Endothelial cell of umbilical vein (primary cell): ENCODE measurements at regions not wholly inside any gene's neighbourhood (a gene's known extent, or its start where the extent isn't known, plus 50 kb on each side); places are given as distances from the start of the nearest gene placed in this dataset.

Experiments
- BruUV-seq: library from RNA; stranded (reverse); fragments of 400-500 nt; replicated peaks from 2 replicates; lab custom pipeline; 2021; lab: Mats Ljungman, UMichigan
- CTCF ChIA-PET: fragments of 300-600, 350-600 bp; sonication (Branson Sonifier 250); formaldehyde crosslinking; loops from one replicate; lab custom pipeline; 2021; ENCODE audit warnings: antibody characterized with exemption, inconsistent platforms; lab: Charles Lee
- POLR2A ChIA-PET: fragments of 300-600, 350-600 bp; sonication (Branson Sonifier 250); formaldehyde crosslinking; loops from one replicate; lab custom pipeline; 2021; ENCODE audit warnings: antibody characterized with exemption, inconsistent platforms; lab: Charles Lee
- DNase-seq: peaks from one replicate; pipeline ENCODE4 v3.0.0-alpha.2; 2011; ENCODE audit warnings: low read depth, low spot score
- FAIRE-seq: peaks from 2 replicates; lab custom pipeline; 2011; peaks lifted over from hg19 to GRCh38; lab: Jason Lieb, UNC
- H2AFZ ChIP-seq: 2 replicates; pipeline ENCODE4 v1.6.0; 2012; ENCODE audit warnings: low read depth, low read length, control low read depth, inconsistent platforms
- H3K27ac ChIP-seq: 2 replicates; pipeline ENCODE4 v1.5.1; 2011; ENCODE audit warnings: low read depth, mild to moderate bottlenecking, control low read depth, low read length, moderate library complexity; ENCODE audit not compliant: insufficient read depth
- H3K27me3 ChIP-seq, 2 experiments: 2 replicates each; pipeline versions ENCODE4 v1.6.0 to v1.6.1; 2011; ENCODE audit warnings: low read length in 2 of 2, mixed read lengths in 1 of 2; ENCODE audit not compliant: control insufficient read depth in 2 of 2, insufficient read depth in 2 of 2
- H3K36me3 ChIP-seq, 2 experiments: 2 replicates in 1 of 2; 3 replicates in 1 of 2; pipeline ENCODE4 v1.5.1; 2011; ENCODE audit warnings: low read length in 2 of 2, mild to moderate bottlenecking in 1 of 2, moderate library complexity in 1 of 2; ENCODE audit not compliant: control insufficient read depth in 2 of 2, insufficient read depth in 2 of 2; ENCODE audit errors: extremely low read depth in 1 of 2
- H3K4me1 ChIP-seq: 3 replicates; pipeline ENCODE4 v1.5.1; 2011; ENCODE audit warnings: mild to moderate bottlenecking, low read length; ENCODE audit not compliant: control insufficient read depth, insufficient read depth; ENCODE audit errors: extremely low read depth
- H3K4me2 ChIP-seq: 2 replicates; pipeline ENCODE4 v1.6.1; 2011; ENCODE audit warnings: low read length, control low read depth, mixed read lengths; ENCODE audit not compliant: insufficient read depth
- H3K4me3 ChIP-seq, 3 experiments: fragments of 200-600 bp in 1 of 3; sonication (generic), shearing (Covaris generic) in 1 of 3; replicated peaks in 1 of 3; 2 replicates each; pipeline ENCODE4 v1.5.1; 2011 to 2016; ENCODE audit warnings: control low read depth in 3 of 3, low read length in 3 of 3, mild to moderate bottlenecking in 2 of 3, inconsistent platforms in 1 of 3, low read depth in 1 of 3, moderate library complexity in 1 of 3; ENCODE audit not compliant: insufficient read depth in 1 of 3
- H3K79me2 ChIP-seq: 2 replicates; pipeline ENCODE4 v1.6.0; 2012; ENCODE audit warnings: low read length, inconsistent platforms; ENCODE audit not compliant: control insufficient read depth, insufficient read depth
- H3K9ac ChIP-seq: replicated peaks from 2 replicates; pipeline ENCODE3; 2011; ENCODE audit warnings: low read length, control low read depth; ENCODE audit not compliant: insufficient read depth; ENCODE audit errors: extremely low read depth
- H3K9me1 ChIP-seq: replicated peaks from 3 replicates; pipeline ENCODE4 v1.6.0; 2011; ENCODE audit warnings: mild to moderate bottlenecking, low read length; ENCODE audit not compliant: control insufficient read depth, insufficient read depth; ENCODE audit errors: extremely low read depth
- H3K9me3 ChIP-seq: replicated peaks from 2 replicates; pipeline ENCODE4 v1.5.1; 2012; ENCODE audit warnings: low read length, inconsistent platforms; ENCODE audit not compliant: control insufficient read depth, insufficient read depth
- H4K20me1 ChIP-seq: replicated peaks from 2 replicates; pipeline ENCODE3; 2011; ENCODE audit warnings: mild to moderate bottlenecking, low read length; ENCODE audit not compliant: control insufficient read depth, insufficient read depth; ENCODE audit errors: extremely low read depth
- EZH2 ChIP-seq: IDR thresholded peaks from 2 replicates; pipeline ENCODE4 v1.6.1; 2012; ENCODE audit warnings: borderline replicate concordance, low read depth, mild to moderate bottlenecking, moderate library complexity, low read length, inconsistent platforms; ENCODE audit not compliant: severe bottlenecking
- FOS ChIP-seq: IDR thresholded peaks from 2 replicates; pipeline ENCODE4 v1.6.1; 2011; ENCODE audit warnings: mild to moderate bottlenecking, low read length, moderate library complexity, borderline replicate concordance; ENCODE audit not compliant: insufficient read depth
- GATA2 ChIP-seq: IDR thresholded peaks from 2 replicates; pipeline ENCODE4 v1.7.0; 2011; ENCODE audit warnings: low read depth, mild to moderate bottlenecking, moderate library complexity, mixed read lengths, low read length; ENCODE audit not compliant: insufficient read length, insufficient read depth
- JUN ChIP-seq: IDR thresholded peaks from 2 replicates; pipeline ENCODE4 v1.6.1; 2011; ENCODE audit warnings: borderline replicate concordance, low read depth; ENCODE audit not compliant: insufficient read length, insufficient read depth
- MYC ChIP-seq: IDR thresholded peaks from one replicate; pipeline ENCODE4 v1.6.1; 2011; ENCODE audit warnings: mild to moderate bottlenecking, low read depth, low read length
- POLR2A ChIP-seq: IDR thresholded peaks from 2 replicates; pipeline ENCODE4 v1.6.1; 2012; ENCODE audit warnings: low read depth, mild to moderate bottlenecking, control low read depth, low read length
- POLR2AphosphoS5 ChIP-seq: IDR thresholded peaks from 2 replicates; pipeline ENCODE4 v1.6.1; 2012; ENCODE audit warnings: low read depth, mild to moderate bottlenecking, control low read depth, low read length, moderate library complexity; ENCODE audit not compliant: insufficient read depth
- dilution Hi-C: fragments of 300-500 bp; cut with MboI; formaldehyde crosslinking; loops from one replicate; pipeline ENCODE4 v1.15.0; 2019; ENCODE audit warnings: low sequenced_read_pairs; ENCODE audit not compliant: extremely low pct_ligation_motif_present
- intact Hi-C: fragments of 100-400 bp; cut with micrococcal nuclease; formaldehyde crosslinking; loops from one replicate; pipeline ENCODE4 v1.10.0; 2022
- TF ChIP-seq, protein P1 (sequence below), 2 donors: IDR thresholded peaks; 1 replicate in 1 of 2; 2 replicates in 1 of 2; pipeline ENCODE4 v1.5.1; 2011; ENCODE audit warnings: low read length in 2 of 2, mild to moderate bottlenecking in 2 of 2, moderate library complexity in 2 of 2, control low read depth in 1 of 2, inconsistent platforms in 1 of 2, low read depth in 1 of 2; ENCODE audit not compliant: insufficient read depth in 1 of 2; ENCODE audit errors: extremely low read depth in 1 of 2
- TF ChIP-seq, protein P2 (sequence below): IDR thresholded peaks from 2 replicates; pipeline ENCODE4 v1.6.1; 2011; ENCODE audit not compliant: insufficient read depth, insufficient read length

DNA sequence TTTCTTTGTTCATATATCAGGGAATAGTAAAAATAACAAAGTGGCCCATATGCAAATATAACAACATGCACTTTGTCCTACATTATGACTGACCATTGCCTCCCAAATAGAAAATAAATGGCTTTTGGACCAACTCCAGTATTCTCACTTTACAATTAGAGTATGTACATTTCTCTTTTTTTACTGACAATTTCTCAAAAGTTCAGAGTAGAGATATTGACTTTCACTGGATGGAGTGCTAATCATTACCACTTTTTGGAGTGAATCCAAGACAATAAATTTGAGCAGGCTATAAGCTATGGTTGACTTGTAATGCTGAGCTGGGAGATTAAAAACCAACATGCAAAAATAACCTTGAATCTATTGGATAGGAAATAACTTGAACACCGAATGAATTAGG, 987.4 kb downstream of the SUCLG1 start:
- BruUV-seq, result no TSS peak
- DNase-seq (no peak), FAIRE-seq (no peak)
- H3K9me3 ChIP-seq, result no peaks in the 10 kb centered on the region
- intact Hi-C loops (no loop called here), dilution Hi-C loops (no loop called here)
- no peaks in the 10 kb centered on the region for H3K36me3 ChIP-seq
- H3K9me1 ChIP-seq, result no peaks in the 10 kb centered on the region
- H3K4me2 ChIP-seq, result no peak overlapping the region
- CTCF ChIA-PET, result no interaction called here
- POLR2A ChIA-PET, result no interaction called here
- H3K4me1 ChIP-seq, result no peaks in the 10 kb centered on the region
- no peak overlapping the region for H3K27ac ChIP-seq
- H3K9ac ChIP-seq, result no peak overlapping the region
- H3K27me3 ChIP-seq, result no peaks in the 10 kb centered on the region
- no peak for TF ChIP-seq POLR2A
- H2AFZ ChIP-seq, result no peak overlapping the region
- H3K4me3 ChIP-seq, result no peak overlapping the region
- H3K79me2 ChIP-seq, result no peaks in the 10 kb centered on the region
- H4K20me1 ChIP-seq, result no peaks in the 10 kb centered on the region

DNA sequence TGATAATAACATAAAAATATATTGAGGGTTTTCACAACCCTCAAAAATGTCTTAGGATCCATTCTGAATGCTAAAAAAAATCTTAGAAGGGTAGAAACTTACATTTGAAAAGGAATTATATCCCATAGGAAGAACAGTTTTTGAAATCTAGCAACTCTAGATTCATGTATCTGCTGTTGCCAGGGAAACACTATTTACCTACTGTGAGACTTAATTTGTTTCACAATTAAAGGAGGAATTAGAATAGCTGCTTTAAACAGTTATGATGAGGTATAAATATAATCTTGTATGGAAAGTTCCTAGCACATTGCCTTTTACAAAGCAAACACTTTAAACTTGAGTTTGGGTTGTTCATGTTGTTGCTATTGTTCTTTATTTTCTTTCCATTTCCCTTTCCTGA, 988.2 kb downstream of the SUCLG1 start:
- POLR2A ChIA-PET, result no interaction called here
- no TSS peak for BruUV-seq
- H2AFZ ChIP-seq, result no peak overlapping the region
- no peak for FAIRE-seq
- TF ChIP-seq MYC, result no peak
- no peak overlapping the region for H3K4me2 ChIP-seq
- no peak overlapping the region for H3K9ac ChIP-seq
- no peaks in the 10 kb centered on the region for H3K9me3 ChIP-seq
- H3K9me1 ChIP-seq, result no peaks in the 10 kb centered on the region
- H3K4me1 ChIP-seq, result no peaks in the 10 kb centered on the region
- CTCF ChIA-PET, result no interaction called here
- no peaks in the 10 kb centered on the region for H3K36me3 ChIP-seq
- no peak overlapping the region for H3K4me3 ChIP-seq
- intact Hi-C loops, result no loop called here
- dilution Hi-C loops, result no loop called here
- H3K27me3 ChIP-seq, result no peaks in the 10 kb centered on the region
- no peak for DNase-seq
- H4K20me1 ChIP-seq, result no peaks in the 10 kb centered on the region
- no peaks in the 10 kb centered on the region for H3K79me2 ChIP-seq
- H3K27ac ChIP-seq, result no peak overlapping the region

DNA sequence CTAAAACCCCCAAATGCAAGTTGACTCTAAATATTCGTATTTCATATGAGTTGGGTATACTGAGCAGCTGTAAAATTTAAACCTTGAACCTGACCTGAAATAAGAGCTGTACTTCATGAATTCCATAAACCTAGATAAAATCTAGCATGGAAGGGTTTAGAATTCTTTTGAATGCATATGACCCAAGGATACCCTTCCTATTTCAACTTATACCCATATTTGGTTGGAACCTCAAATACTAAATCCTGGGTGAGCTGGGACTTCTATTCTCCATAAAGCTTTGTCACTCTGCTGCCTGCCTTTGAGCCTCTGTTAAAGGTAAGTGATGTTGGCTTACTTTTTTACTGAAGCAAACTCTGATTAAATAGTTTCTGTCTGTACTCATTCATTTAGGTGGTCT, 994.6 kb downstream of the SUCLG1 start:
- intact Hi-C loops (no loop called here), dilution Hi-C loops (no loop called here)
- Histone ChIP-seq H3K9ac (no peak overlapping the region), H3K4me1 (no peaks in the 10 kb centered on the region), H2AFZ (no peak overlapping the region), H3K9me3 (no peaks in the 10 kb centered on the region), H3K36me3 (no peaks in the 10 kb centered on the region), H3K79me2 (no peaks in the 10 kb centered on the region), H3K27me3 (no peaks in the 10 kb centered on the region), H3K4me3 (no peak overlapping the region), H3K4me2 (no peak overlapping the region), H3K27ac (no peak overlapping the region), H3K9me1 (no peaks in the 10 kb centered on the region), H4K20me1 (no peaks in the 10 kb centered on the region)
- no TSS peak for BruUV-seq
- FAIRE-seq, result no peak
- ChIA-PET CTCF (no interaction called here), POLR2A (no interaction called here)
- DNase-seq, result no peak
- no peak for TF ChIP-seq GATA2
- TF ChIP-seq, protein P1, sequence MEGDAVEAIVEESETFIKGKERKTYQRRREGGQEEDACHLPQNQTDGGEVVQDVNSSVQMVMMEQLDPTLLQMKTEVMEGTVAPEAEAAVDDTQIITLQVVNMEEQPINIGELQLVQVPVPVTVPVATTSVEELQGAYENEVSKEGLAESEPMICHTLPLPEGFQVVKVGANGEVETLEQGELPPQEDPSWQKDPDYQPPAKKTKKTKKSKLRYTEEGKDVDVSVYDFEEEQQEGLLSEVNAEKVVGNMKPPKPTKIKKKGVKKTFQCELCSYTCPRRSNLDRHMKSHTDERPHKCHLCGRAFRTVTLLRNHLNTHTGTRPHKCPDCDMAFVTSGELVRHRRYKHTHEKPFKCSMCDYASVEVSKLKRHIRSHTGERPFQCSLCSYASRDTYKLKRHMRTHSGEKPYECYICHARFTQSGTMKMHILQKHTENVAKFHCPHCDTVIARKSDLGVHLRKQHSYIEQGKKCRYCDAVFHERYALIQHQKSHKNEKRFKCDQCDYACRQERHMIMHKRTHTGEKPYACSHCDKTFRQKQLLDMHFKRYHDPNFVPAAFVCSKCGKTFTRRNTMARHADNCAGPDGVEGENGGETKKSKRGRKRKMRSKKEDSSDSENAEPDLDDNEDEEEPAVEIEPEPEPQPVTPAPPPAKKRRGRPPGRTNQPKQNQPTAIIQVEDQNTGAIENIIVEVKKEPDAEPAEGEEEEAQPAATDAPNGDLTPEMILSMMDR (IDR thresholded peaks at IDR 0.05; ENCODE audit: extremely low read depth in 1 of 2, insufficient read depth in 1 of 2, low read depth in 1 of 2, low read length in 2 of 2), result no peak
- TF ChIP-seq POLR2AphosphoS5, result no peak
- TF ChIP-seq, protein P2, sequence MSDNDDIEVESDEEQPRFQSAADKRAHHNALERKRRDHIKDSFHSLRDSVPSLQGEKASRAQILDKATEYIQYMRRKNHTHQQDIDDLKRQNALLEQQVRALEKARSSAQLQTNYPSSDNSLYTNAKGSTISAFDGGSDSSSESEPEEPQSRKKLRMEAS, result no peak
- TF ChIP-seq JUN, result no peak
- no peak for TF ChIP-seq POLR2A
- TF ChIP-seq EZH2, result no peak
- TF ChIP-seq FOS, result no peak
- TF ChIP-seq MYC, result no peak
